Endodermal cell (in vitro differentiated cells): ENCODE measurements at regions not wholly inside any gene's neighbourhood (a gene's known extent, or its start where the extent isn't known, plus 50 kb on each side); places are given as distances from the start of the nearest gene placed in this dataset.

Experiments
- DNase-seq: peaks from one replicate; pipeline ENCODE4 v3.0.0-alpha.2; 2017
- H3K27ac ChIP-seq: 2 replicates; pipeline ENCODE4 v1.5.1; 2013; ENCODE audit warnings: mild to moderate bottlenecking, low read depth, low read length, moderate library complexity
- H3K27me3 ChIP-seq: 2 replicates; pipeline ENCODE4 v1.6.1; 2013; ENCODE audit warnings: mild to moderate bottlenecking, low read length, moderate library complexity; ENCODE audit not compliant: insufficient read depth, control insufficient read depth, poor library complexity, severe bottlenecking
- H3K36me3 ChIP-seq: 2 replicates; pipeline ENCODE4 v1.7.0; 2013; ENCODE audit warnings: mild to moderate bottlenecking, low read length, moderate library complexity; ENCODE audit not compliant: control insufficient read depth, insufficient read depth
- H3K4me1 ChIP-seq: one replicate; pipeline ENCODE4 v1.7.0; 2013; ENCODE audit warnings: low read length; ENCODE audit not compliant: control insufficient read depth, insufficient read depth
- H3K4me3 ChIP-seq: 2 replicates; pipeline ENCODE4 v1.5.1; 2013; ENCODE audit warnings: mild to moderate bottlenecking, low read length, moderate library complexity
- H3K9ac ChIP-seq: 2 replicates; pipeline ENCODE4 v1.6.1; 2013; ENCODE audit warnings: mild to moderate bottlenecking, low read length, moderate library complexity; ENCODE audit not compliant: poor library complexity, severe bottlenecking; ENCODE audit errors: extremely low read depth
- H3K9me3 ChIP-seq: 2 replicates; pipeline ENCODE4 v1.6.1; 2013; ENCODE audit warnings: mild to moderate bottlenecking, low read length, moderate library complexity; ENCODE audit not compliant: control insufficient read depth
- H3K27ac Mint-ChIP-seq: 2 replicates; pipeline ENCODE4 v1.8.0; 2020; ENCODE audit warnings: mixed read lengths
- H3K27me3 Mint-ChIP-seq: 2 replicates; pipeline ENCODE4 v1.8.0; 2021; ENCODE audit warnings: mild to moderate bottlenecking, mixed read lengths; ENCODE audit not compliant: insufficient read depth
- H3K36me3 Mint-ChIP-seq: 2 replicates; pipeline ENCODE4 v1.8.0; 2020; ENCODE audit warnings: low read depth, mixed read lengths
- H3K4me1 Mint-ChIP-seq: 2 replicates; pipeline ENCODE4 v1.8.0; 2020; ENCODE audit warnings: mixed read lengths
- H3K4me3 Mint-ChIP-seq: 2 replicates; pipeline ENCODE4 v1.8.0; 2020; ENCODE audit warnings: mild to moderate bottlenecking, moderate library complexity, mixed read lengths
- H3K9me3 Mint-ChIP-seq: 2 replicates; pipeline ENCODE4 v1.8.0; 2020; ENCODE audit warnings: mild to moderate bottlenecking, mixed read lengths
- CTCF ChIP-seq: fragments of 200-600 bp; sonication (generic); conservative IDR thresholded peaks from 2 replicates; pipeline ENCODE4 v1.5.0; 2021; ENCODE audit warnings: antibody characterized with exemption, mild to moderate bottlenecking
- WGBS, 2 experiments: methylation state at CpG; one replicate each; pipeline versions ENCODE4 v1.1.5 to v1.1.7; 2013; ENCODE audit warnings: missing lambda C conversion rate in 2 of 2, mixed read lengths in 1 of 2; ENCODE audit not compliant: insufficient coverage in 1 of 2, insufficient read length in 1 of 2; 5-methylcytosine and 5-hydroxymethylcytosine counted together

GRCh38 chr10:71079761-71080380 lies 132.5 kb upstream of the UNC5B start:
- Mint-ChIP-seq H3K36me3 (no peaks in the 10 kb centered on the region), H3K27ac (no peak overlapping the region), H3K9me3 (no peaks in the 10 kb centered on the region), H3K4me3 (no peak overlapping the region), H3K27me3 (no peaks in the 10 kb centered on the region), H3K4me1 (peaks cover 6% of the 10 kb centered on the region)
- no peaks in the 10 kb centered on the region for H3K27me3 ChIP-seq
- WGBS, 2 experiments: 89 to 90% methylated on average over 6 to 12 of the region's 12 CpGs
- no peak for TF ChIP-seq CTCF
- H3K4me1 ChIP-seq: no peaks in the 10 kb centered on the region
- H3K4me3 ChIP-seq: no peak overlapping the region
- H3K9ac ChIP-seq: no peak overlapping the region
- no peaks in the 10 kb centered on the region for H3K36me3 ChIP-seq
- peak; percentile 35 for DNase-seq
- H3K9me3 ChIP-seq: no peaks in the 10 kb centered on the region
- H3K27ac ChIP-seq: no peak overlapping the region

GRCh38 chr10:71080381-71081228 lies 131.8 kb upstream of the UNC5B start:
- DNase-seq: peak; percentile 32
- Histone ChIP-seq H3K9ac (no peak overlapping the region), H3K27me3 (no peaks in the 10 kb centered on the region), H3K36me3 (no peaks in the 10 kb centered on the region), H3K27ac (no peak overlapping the region), H3K4me3 (no peak overlapping the region), H3K9me3 (no peaks in the 10 kb centered on the region), H3K4me1 (no peaks in the 10 kb centered on the region)
- Mint-ChIP-seq H3K4me1 (peaks cover 6% of the 10 kb centered on the region), H3K9me3 (no peaks in the 10 kb centered on the region), H3K4me3 (no peak overlapping the region), H3K36me3 (no peaks in the 10 kb centered on the region), H3K27me3 (no peaks in the 10 kb centered on the region), H3K27ac (no peak overlapping the region)
- TF ChIP-seq CTCF: no peak
- 80 to 93% methylated on average over 6 to 7 of the region's 7 CpGs for WGBS, 2 experiments

GRCh38 chr10:71081229-71081560 lies 131.2 kb upstream of the UNC5B start:
- DNase-seq: peak; percentile 20
- H3K27ac ChIP-seq: no peak overlapping the region
- H3K9ac ChIP-seq: no peak overlapping the region
- WGBS, 2 experiments: 84 to 87% methylated on average over 6 of the region's 6 CpGs
- no peaks in the 10 kb centered on the region for H3K27me3 Mint-ChIP-seq
- no peak overlapping the region for H3K4me3 ChIP-seq
- no peak overlapping the region for H3K4me3 Mint-ChIP-seq
- H3K27me3 ChIP-seq: no peaks in the 10 kb centered on the region
- H3K4me1 ChIP-seq: no peaks in the 10 kb centered on the region
- no peaks in the 10 kb centered on the region for H3K9me3 ChIP-seq
- TF ChIP-seq CTCF: no peak
- no peak overlapping the region for H3K27ac Mint-ChIP-seq
- H3K9me3 Mint-ChIP-seq: no peaks in the 10 kb centered on the region
- H3K36me3 ChIP-seq: no peaks in the 10 kb centered on the region
- no peaks in the 10 kb centered on the region for H3K36me3 Mint-ChIP-seq
- peaks cover 6% of the 10 kb centered on the region for H3K4me1 Mint-ChIP-seq
